Neutrophil (primary cell): ENCODE measurements at regions not wholly inside any gene's neighbourhood (a gene's known extent, or its start where the extent isn't known, plus 50 kb on each side); places are given as distances from the start of the nearest gene placed in this dataset.

ENCODE experiments used
- H3K27ac ChIP-seq: fragments of 200-600 bp; sonication (generic); 2 replicates; pipeline ENCODE4 v1.5.1; 2016; ENCODE audit warnings: mild to moderate bottlenecking, moderate library complexity
- H3K27me3 ChIP-seq: fragments of 200-600 bp; sonication (generic); 2 replicates; pipeline ENCODE4 v1.6.0; 2016; ENCODE audit warnings: mild to moderate bottlenecking
- H3K36me3 ChIP-seq: fragments of 200-600 bp; sonication (generic); 2 replicates; pipeline ENCODE4 v1.5.1; 2017
- H3K4me1 ChIP-seq, 2 experiments: fragments of 200-600 bp in 1 of 2; sonication (generic) in 1 of 2; 1 replicate in 1 of 2; 2 replicates in 1 of 2; pipeline versions ENCODE4 v1.5.1 to v1.6.1; 2013 to 2016; ENCODE audit warnings: low read depth in 1 of 2, low read length in 1 of 2, mild to moderate bottlenecking in 1 of 2, moderate library complexity in 1 of 2; ENCODE audit not compliant: control insufficient read depth in 1 of 2, insufficient read depth in 1 of 2
- H3K4me3 ChIP-seq, 2 experiments: fragments of 200-600 bp in 1 of 2; sonication (generic) in 1 of 2; 1 replicate in 1 of 2; 2 replicates in 1 of 2; pipeline ENCODE4 v1.5.1; 2013 to 2016; ENCODE audit warnings: low read depth in 1 of 2, low read length in 1 of 2, mild to moderate bottlenecking in 1 of 2, moderate library complexity in 1 of 2
- H3K9me3 ChIP-seq: fragments of 200-600 bp; sonication (generic); 2 replicates; pipeline ENCODE4 v1.5.1; 2016
- TF ChIP-seq, protein P1 (sequence below): fragments of 200-600 bp; sonication (generic); IDR thresholded peaks from 2 replicates; pipeline ENCODE4 v1.5.1; 2016; ENCODE audit warnings: antibody characterized with exemption

DNA sequence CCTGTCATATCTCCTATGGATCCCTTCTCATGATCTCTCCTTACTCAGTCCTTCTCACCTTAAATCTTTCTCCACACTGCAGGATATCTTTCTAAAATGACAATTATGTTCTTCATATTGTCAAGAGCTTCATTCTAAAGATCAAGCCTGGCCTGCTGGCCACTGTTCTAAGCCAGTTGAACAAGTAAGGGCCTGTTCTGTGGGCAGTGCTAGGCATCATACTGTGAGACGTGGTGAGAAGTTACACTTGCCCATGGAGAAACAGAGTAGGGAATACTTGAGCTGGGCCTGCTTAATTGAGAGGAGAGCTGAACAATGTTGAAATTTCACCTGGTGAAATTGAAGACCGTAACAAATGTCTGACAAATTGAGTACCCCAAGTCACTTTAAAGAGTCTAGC lies 184.1 kb upstream of the RASGRP1 start:
- Histone ChIP-seq H3K27ac (no peak overlapping the region), H3K27me3 (peaks cover 4% of the 10 kb centered on the region), H3K4me3 (no peak overlapping the region), H3K4me1 (no peaks in the 10 kb centered on the region), H3K36me3 (no peaks in the 10 kb centered on the region), H3K9me3 (no peaks in the 10 kb centered on the region)
- TF ChIP-seq, protein P1, sequence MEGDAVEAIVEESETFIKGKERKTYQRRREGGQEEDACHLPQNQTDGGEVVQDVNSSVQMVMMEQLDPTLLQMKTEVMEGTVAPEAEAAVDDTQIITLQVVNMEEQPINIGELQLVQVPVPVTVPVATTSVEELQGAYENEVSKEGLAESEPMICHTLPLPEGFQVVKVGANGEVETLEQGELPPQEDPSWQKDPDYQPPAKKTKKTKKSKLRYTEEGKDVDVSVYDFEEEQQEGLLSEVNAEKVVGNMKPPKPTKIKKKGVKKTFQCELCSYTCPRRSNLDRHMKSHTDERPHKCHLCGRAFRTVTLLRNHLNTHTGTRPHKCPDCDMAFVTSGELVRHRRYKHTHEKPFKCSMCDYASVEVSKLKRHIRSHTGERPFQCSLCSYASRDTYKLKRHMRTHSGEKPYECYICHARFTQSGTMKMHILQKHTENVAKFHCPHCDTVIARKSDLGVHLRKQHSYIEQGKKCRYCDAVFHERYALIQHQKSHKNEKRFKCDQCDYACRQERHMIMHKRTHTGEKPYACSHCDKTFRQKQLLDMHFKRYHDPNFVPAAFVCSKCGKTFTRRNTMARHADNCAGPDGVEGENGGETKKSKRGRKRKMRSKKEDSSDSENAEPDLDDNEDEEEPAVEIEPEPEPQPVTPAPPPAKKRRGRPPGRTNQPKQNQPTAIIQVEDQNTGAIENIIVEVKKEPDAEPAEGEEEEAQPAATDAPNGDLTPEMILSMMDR, result no peak

DNA sequence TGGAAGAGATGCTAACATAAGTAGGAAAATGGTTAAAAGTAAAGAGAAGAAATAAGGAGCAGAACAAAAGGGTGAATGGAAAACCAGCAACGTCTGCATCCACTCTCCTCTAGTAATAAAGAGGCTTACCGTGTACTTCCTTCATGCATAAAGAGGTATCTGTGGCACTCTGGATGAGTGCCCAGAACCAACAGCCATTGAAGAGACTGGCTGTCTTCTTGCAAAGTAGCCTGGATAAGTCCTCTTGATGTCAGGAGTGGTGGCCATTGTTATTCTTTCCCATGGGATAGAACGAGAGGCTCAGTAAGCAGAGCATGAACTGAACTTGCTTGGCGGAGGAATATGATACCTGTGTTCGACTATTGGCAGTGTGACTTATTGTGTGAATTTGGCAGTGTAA lies 186.2 kb upstream of the RASGRP1 start:
- Histone ChIP-seq H3K4me3 (no peak overlapping the region), H3K27ac (no peak overlapping the region), H3K36me3 (no peaks in the 10 kb centered on the region), H3K4me1 (no peaks in the 10 kb centered on the region), H3K9me3 (no peaks in the 10 kb centered on the region), H3K27me3 (peaks cover 21% of the 10 kb centered on the region)
- TF ChIP-seq, protein P1, result no peak

DNA sequence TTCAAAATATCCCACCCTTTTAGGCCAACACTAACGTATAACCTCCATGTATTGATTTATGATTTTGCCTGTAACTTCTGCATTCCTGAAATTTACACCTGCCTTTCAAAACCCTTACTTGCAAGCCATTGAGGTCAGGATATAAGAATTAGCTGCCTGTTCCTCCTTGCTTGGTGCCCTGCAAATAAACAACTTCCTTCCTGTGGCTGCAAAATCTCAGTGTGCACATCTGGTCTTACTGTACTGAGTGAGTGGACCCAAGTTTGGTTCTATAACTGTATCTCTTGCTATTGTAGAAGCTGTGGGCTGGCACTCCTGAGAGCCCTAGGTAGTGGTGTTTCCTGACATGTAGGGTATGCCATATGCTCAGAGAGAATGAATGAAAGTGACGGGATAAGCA lies 191.1 kb upstream of the RASGRP1 start:
- H3K36me3 ChIP-seq, result no peaks in the 10 kb centered on the region
- no peaks in the 10 kb centered on the region for H3K4me1 ChIP-seq
- no peak overlapping the region for H3K27ac ChIP-seq
- no peak overlapping the region for H3K4me3 ChIP-seq
- no peaks in the 10 kb centered on the region for H3K9me3 ChIP-seq
- TF ChIP-seq, protein P1, result no peak
- H3K27me3 ChIP-seq, result peaks cover 50% of the 10 kb centered on the region

DNA sequence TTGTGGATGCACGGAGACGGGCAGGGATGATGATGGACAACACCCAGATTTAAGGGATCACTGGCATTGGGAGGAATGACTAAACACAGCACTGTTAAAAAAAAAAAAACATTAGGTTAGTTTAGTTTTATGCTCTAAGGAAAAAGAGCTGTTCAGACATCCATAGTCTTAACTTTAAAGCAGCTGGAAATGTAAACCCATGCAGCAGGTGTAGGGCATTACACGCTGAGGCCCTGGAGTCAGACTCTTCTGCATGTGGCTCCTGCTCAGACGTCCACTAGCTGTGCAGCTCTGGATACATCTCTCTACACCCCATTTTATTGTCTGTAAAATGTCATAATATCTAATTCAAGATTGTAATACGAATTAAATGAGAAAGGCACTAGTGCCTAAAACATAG lies 191.8 kb upstream of the RASGRP1 start:
- H3K4me1 ChIP-seq, result no peaks in the 10 kb centered on the region
- no peaks in the 10 kb centered on the region for H3K9me3 ChIP-seq
- peaks cover 50% of the 10 kb centered on the region for H3K27me3 ChIP-seq
- no peak overlapping the region for H3K27ac ChIP-seq
- H3K36me3 ChIP-seq, result no peaks in the 10 kb centered on the region
- H3K4me3 ChIP-seq, result no peak overlapping the region
- TF ChIP-seq, protein P1, result no peak

DNA sequence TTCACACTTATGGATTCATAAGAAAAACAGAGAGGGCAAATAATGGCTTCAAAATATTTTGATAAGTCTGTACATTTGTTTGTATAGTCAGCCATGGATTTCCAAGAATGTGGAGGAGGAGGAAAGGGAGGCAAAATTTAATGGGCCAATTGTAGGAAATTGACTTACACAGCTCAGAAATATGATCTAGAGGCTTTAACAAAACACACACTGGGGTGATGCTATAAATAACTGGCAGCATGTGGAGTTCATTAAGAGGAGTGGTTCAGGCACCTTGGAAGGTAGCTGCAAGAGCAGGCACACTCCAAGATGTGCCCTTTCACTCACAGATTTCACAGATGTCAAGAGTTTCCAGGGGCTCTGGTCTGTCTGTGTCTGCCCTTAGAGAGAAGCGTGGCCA lies 193.4 kb upstream of the RASGRP1 start:
- H3K27ac ChIP-seq, result no peak overlapping the region
- TF ChIP-seq, protein P1, result no peak
- no peak overlapping the region for H3K4me3 ChIP-seq
- no peaks in the 10 kb centered on the region for H3K36me3 ChIP-seq
- H3K27me3 ChIP-seq, result peaks cover 50% of the 10 kb centered on the region
- no peaks in the 10 kb centered on the region for H3K9me3 ChIP-seq
- H3K4me1 ChIP-seq, result no peaks in the 10 kb centered on the region

DNA sequence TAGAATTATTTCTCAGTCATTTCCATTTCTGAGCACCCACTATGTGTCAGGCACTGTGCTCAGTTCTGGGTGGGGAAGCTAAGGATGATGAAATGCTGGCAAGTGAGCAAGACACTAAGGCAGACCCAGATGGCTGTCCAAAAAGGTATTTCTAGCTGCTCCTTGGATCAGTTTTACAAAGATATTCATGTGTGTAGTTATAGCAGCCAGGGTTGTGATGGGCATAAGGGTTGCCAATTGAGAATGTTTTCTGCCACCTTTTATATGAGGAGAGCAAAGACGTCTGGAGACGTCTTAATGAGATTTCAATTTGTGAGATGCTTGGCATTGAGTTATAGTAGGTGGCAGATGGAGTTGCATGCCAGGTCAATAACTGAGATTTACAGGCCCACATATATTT lies 197.1 kb upstream of the RASGRP1 start:
- TF ChIP-seq, protein P1, result no peak
- no peaks in the 10 kb centered on the region for H3K9me3 ChIP-seq
- no peaks in the 10 kb centered on the region for H3K36me3 ChIP-seq
- H3K4me1 ChIP-seq, result no peaks in the 10 kb centered on the region
- peaks cover 20% of the 10 kb centered on the region for H3K27me3 ChIP-seq
- H3K27ac ChIP-seq, result no peak overlapping the region
- no peak overlapping the region for H3K4me3 ChIP-seq
